ENCODE measurements at regions not wholly inside any gene's neighbourhood (a gene's known extent, or its start where the extent isn't known, plus 50 kb on each side); places are given as distances from the start of the nearest gene placed in this dataset.
"Not testable (repeated sequence)": the region's sequence is repeated elsewhere in the genome, so short reads cannot be mapped to it uniquely, and the experiment has no call there.

DNA sequence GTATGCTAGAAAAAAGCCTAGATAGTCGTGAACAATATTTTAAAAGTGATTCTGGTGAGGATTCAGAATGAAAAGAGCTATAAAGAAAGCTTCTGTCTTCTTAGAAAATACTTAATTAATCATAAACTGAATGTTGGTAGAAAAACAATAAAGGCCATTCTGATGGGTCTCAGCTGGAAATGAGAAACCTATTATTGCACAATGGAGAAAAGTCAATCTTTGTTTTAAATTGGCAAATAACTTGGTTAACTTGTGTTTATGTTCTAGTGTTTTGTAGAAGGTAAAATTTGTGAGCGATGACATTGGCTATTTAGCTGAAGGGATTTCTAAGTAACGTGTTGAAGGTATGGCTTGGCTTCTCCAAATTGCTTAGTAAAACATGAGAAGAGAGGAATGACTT, 74.1 kb upstream of the TMED7 start:
- intact Hi-C loops (cut with DNase I): no loop called here
- Histone ChIP-seq H3K36me3 (ENCODE audit: insufficient read depth in 1 of 2, low read depth in 1 of 2) (no peaks in the 10 kb centered on the region), H3K9me3 (no peaks in the 10 kb centered on the region), H3K4me3 (no peak overlapping the region), H3K4me1 (no peaks in the 10 kb centered on the region), H3K27me3 (ENCODE audit: insufficient read depth in 3 of 3, low read length in 2 of 3) (no peaks in the 10 kb centered on the region), H3K27ac (no peak overlapping the region)
- TF ChIP-seq, protein P1, sequence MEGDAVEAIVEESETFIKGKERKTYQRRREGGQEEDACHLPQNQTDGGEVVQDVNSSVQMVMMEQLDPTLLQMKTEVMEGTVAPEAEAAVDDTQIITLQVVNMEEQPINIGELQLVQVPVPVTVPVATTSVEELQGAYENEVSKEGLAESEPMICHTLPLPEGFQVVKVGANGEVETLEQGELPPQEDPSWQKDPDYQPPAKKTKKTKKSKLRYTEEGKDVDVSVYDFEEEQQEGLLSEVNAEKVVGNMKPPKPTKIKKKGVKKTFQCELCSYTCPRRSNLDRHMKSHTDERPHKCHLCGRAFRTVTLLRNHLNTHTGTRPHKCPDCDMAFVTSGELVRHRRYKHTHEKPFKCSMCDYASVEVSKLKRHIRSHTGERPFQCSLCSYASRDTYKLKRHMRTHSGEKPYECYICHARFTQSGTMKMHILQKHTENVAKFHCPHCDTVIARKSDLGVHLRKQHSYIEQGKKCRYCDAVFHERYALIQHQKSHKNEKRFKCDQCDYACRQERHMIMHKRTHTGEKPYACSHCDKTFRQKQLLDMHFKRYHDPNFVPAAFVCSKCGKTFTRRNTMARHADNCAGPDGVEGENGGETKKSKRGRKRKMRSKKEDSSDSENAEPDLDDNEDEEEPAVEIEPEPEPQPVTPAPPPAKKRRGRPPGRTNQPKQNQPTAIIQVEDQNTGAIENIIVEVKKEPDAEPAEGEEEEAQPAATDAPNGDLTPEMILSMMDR (IDR thresholded peaks at IDR 0.05): no peak
- DNase-seq (no peak), ATAC-seq (no peak)
- WGBS, 3 donors: 86 to 88% (median 88%) methylated on average over 3 of the region's 3 CpGs

- Histone ChIP-seq H3K9me3 (no peaks in the 10 kb centered on the region), H3K4me1 (no peaks in the 10 kb centered on the region), H3K36me3 (ENCODE audit: insufficient read depth in 1 of 2, low read depth in 1 of 2) (no peaks in the 10 kb centered on the region), H3K27ac (no peak overlapping the region), H3K27me3 (ENCODE audit: insufficient read depth in 3 of 3, low read length in 2 of 3) (no peaks in the 10 kb centered on the region), H3K4me3 (no peak overlapping the region)
- intact Hi-C loops (cut with DNase I): no loop called here
- ATAC-seq (no peak), DNase-seq (no peak)
- WGBS, 3 donors: 95 to 98% (median 95%) methylated on average over 4 of the region's 4 CpGs
- TF ChIP-seq, protein P1 (IDR thresholded peaks at IDR 0.05): no peak
Measured at GRCh38 chr5:115696141-115696650, 70.4 kb upstream of the TMED7 start.

- WGBS, 3 donors: 57 to 72% (median 60%) methylated on average over 4 of the region's 4 CpGs
Measured at GRCh38 chr5:115695310-115695880, 69.6 kb upstream of the TMED7 start.

DNA sequence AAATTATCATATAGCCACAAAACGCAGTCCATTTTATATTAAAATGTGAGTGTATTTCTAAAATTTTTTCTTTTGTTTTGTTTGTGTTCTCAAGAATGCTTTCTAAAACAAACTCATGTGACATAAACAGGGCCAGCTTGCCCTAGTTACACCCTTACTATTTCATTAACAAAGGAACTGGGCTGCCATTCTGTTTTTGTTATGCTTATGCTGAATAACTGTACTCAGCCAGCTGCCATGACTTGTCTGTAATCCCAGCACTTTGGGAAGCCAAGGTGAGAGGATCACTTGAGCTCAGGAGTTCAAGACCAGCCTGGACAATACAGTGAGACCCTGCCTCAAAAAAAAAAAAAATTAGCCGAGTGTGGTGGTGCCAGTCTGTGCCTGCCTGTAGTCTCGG, 66.0 kb upstream of the TMED7 start:
- WGBS, 3 donors: 88 to 95% (median 94%) methylated on average over 3 of the region's 3 CpGs
- H3K9me3 ChIP-seq; H3K36me3 ChIP-seq (ENCODE audit: insufficient read depth in 1 of 2, low read depth in 1 of 2); H3K27ac ChIP-seq; H3K4me3 ChIP-seq; H3K4me1 ChIP-seq; DNase-seq; ATAC-seq; H3K27me3 ChIP-seq (ENCODE audit: insufficient read depth in 3 of 3, low read length in 2 of 3); intact Hi-C loops (cut with DNase I): not testable (repeated sequence)

More at GRCh38 chr5:115695310-115695880, 69.6 kb upstream of the TMED7 start:
- no peaks in the 10 kb centered on the region for H3K27me3 ChIP-seq (ENCODE audit: insufficient read depth in 3 of 3, low read length in 2 of 3)
- no peaks in the 10 kb centered on the region for H3K36me3 ChIP-seq (ENCODE audit: insufficient read depth in 1 of 2, low read depth in 1 of 2)
- H3K9me3 ChIP-seq: no peaks in the 10 kb centered on the region
- intact Hi-C loops (cut with DNase I): no loop called here
- DNase-seq: no peak
- ATAC-seq: no peak
- no peak overlapping the region for H3K27ac ChIP-seq
- no peaks in the 10 kb centered on the region for H3K4me1 ChIP-seq
- H3K4me3 ChIP-seq: no peak overlapping the region
- TF ChIP-seq, protein P1 (IDR thresholded peaks at IDR 0.05): no peak

DNA sequence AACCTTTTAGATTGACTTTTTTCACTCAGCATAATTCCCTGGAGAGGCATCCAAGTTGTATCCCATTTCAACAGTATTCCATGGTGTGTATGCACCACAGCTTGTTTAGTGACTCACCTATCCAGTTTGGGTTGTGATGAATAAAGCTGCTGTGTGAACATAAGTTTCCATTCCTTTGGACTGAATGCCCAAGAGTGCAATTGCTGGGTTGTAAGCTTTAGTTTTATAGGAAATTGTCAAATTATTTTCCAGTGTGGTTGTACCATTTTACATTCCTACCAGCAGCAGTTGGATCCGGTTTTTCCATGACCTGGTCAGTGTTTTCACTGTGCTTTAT, 60.9 kb upstream of the TMED7 start:
- WGBS, 3 donors: 58 to 74% (median 65%) methylated on average over 1 of the region's 1 CpG
- no peaks in the 10 kb centered on the region for H3K27me3 ChIP-seq (ENCODE audit: insufficient read depth in 3 of 3, low read length in 2 of 3)
- no peaks in the 10 kb centered on the region for H3K36me3 ChIP-seq (ENCODE audit: insufficient read depth in 1 of 2, low read depth in 1 of 2)
- no peaks in the 10 kb centered on the region for H3K9me3 ChIP-seq
- DNase-seq (no peak), ATAC-seq (no peak)
- intact Hi-C loops (cut with DNase I): no loop called here
- H3K4me1 ChIP-seq: no peaks in the 10 kb centered on the region
- no peak overlapping the region for H3K4me3 ChIP-seq
- TF ChIP-seq, protein P1 (IDR thresholded peaks at IDR 0.05): no peak
- no peak overlapping the region for H3K27ac ChIP-seq
